ENCODE measurements at regions not wholly inside any gene's neighbourhood (a gene's known extent, or its start where the extent isn't known, plus 50 kb on each side); places are given as distances from the start of the nearest gene placed in this dataset.
A peak's percentile ranks its signal among the peaks of the same experiment; 100 is the strongest.

DNA sequence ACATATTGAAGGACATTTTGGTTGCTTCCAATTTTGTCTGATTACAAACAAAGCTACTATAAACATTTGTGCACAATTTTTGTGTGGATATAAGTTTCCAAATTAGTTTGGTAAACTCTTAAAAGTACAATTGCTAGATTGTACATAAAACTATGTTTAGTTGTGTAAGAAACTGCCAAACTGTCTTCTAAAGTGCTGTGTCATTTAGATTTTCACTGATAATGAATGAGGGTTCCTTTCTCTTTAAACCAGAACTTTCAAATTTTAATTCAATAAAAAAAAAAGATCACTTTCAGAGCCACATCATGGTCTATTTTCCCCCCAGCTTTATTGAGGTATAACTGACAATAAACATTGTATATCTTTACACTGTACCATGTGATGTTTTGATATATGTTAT is 74.0 kb upstream of the TRPC7 start:
- no peak for ATAC-seq
- TF ChIP-seq MYC (IDR thresholded peaks at IDR 0.05; ENCODE audit: borderline replicate concordance, low read length) (no peak), EP300 (IDR thresholded peaks at IDR 0.05) (no peak), CHD2 (IDR thresholded peaks at IDR 0.05; ENCODE audit: low read length, partially characterized antibody) (no peak), GATA3 (IDR thresholded peaks at IDR 0.05; ENCODE audit: borderline replicate concordance) (no peak), MAFK (IDR thresholded peaks at IDR 0.05; ENCODE audit: partially characterized antibody) (no peak), POLR2AphosphoS2 (conservative IDR thresholded peaks at IDR 0.05; ENCODE audit: low read length) (no peak), RAD21 (conservative IDR thresholded peaks at IDR 0.05 in 1 of 2, IDR thresholded peaks at IDR 0.05 in 1 of 2) (no peak), ZC3H11A (IDR thresholded peaks at IDR 0.05) (no peak)
- TF ChIP-seq, protein P1, sequence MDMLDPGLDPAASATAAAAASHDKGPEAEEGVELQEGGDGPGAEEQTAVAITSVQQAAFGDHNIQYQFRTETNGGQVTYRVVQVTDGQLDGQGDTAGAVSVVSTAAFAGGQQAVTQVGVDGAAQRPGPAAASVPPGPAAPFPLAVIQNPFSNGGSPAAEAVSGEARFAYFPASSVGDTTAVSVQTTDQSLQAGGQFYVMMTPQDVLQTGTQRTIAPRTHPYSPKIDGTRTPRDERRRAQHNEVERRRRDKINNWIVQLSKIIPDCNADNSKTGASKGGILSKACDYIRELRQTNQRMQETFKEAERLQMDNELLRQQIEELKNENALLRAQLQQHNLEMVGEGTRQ (IDR thresholded peaks at IDR 0.05), result no peak
- TF ChIP-seq, protein P2, sequence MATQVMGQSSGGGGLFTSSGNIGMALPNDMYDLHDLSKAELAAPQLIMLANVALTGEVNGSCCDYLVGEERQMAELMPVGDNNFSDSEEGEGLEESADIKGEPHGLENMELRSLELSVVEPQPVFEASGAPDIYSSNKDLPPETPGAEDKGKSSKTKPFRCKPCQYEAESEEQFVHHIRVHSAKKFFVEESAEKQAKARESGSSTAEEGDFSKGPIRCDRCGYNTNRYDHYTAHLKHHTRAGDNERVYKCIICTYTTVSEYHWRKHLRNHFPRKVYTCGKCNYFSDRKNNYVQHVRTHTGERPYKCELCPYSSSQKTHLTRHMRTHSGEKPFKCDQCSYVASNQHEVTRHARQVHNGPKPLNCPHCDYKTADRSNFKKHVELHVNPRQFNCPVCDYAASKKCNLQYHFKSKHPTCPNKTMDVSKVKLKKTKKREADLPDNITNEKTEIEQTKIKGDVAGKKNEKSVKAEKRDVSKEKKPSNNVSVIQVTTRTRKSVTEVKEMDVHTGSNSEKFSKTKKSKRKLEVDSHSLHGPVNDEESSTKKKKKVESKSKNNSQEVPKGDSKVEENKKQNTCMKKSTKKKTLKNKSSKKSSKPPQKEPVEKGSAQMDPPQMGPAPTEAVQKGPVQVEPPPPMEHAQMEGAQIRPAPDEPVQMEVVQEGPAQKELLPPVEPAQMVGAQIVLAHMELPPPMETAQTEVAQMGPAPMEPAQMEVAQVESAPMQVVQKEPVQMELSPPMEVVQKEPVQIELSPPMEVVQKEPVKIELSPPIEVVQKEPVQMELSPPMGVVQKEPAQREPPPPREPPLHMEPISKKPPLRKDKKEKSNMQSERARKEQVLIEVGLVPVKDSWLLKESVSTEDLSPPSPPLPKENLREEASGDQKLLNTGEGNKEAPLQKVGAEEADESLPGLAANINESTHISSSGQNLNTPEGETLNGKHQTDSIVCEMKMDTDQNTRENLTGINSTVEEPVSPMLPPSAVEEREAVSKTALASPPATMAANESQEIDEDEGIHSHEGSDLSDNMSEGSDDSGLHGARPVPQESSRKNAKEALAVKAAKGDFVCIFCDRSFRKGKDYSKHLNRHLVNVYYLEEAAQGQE (IDR thresholded peaks at IDR 0.05), result no peak
- TF ChIP-seq, protein P3, sequence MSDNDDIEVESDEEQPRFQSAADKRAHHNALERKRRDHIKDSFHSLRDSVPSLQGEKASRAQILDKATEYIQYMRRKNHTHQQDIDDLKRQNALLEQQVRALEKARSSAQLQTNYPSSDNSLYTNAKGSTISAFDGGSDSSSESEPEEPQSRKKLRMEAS (IDR thresholded peaks at IDR 0.05), result no peak
- Histone ChIP-seq H3K4me1 (no peaks in the 10 kb centered on the region), H3K27ac (no peak overlapping the region), H3K4me3 (no peak overlapping the region), H3K9me3 (peaks cover 7% of the 10 kb centered on the region; the same call in 2 of the 3 replicates), H3K4me2 (no peak overlapping the region)
- no peak for DNase-seq (ENCODE audit: low read depth in 1 of 2, low spot score in 1 of 2)
- ChIA-PET POLR2A (no interaction called here), CTCF (no interaction called here)
- no peak for FAIRE-seq

DNA sequence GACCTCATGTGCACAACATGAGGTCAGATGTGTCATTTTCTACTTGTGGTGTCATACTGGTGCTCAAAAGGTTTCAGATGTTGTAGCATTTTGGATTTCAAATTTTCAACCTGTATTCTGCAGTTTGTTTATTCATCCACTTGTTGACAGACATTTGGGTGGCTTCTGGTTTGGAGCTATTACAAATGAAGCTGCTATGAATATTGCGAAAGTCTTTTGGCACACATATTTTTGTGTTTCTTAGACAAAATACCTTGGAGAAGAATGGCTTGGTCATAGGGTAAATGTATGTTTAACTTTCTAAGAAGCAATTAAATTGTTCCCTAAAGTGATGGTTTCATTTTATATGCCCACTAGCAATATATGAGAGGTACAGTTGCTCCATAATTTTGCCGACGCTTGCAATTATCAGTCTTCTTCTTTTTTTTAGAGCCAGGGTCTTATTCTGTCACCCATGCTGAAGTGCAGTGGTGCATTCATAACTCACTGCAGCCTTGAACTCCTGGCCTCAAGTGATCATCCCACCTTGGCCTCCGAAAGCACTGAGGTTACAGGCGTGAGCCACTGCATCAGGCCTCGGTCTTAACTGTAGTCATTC is 70.7 kb upstream of the TRPC7 start:
- H3K4me3 ChIP-seq, result no peak overlapping the region
- H3K4me1 ChIP-seq, result no peaks in the 10 kb centered on the region
- no peak for FAIRE-seq
- 54% methylated on average over 6 of the region's 6 CpGs for WGBS (ENCODE audit: missing lambda C conversion rate)
- TF ChIP-seq RFX5 (IDR thresholded peaks at IDR 0.05), result no peak
- no peak for TF ChIP-seq TP53 (CRISPR knock-in tag; IDR thresholded peaks at IDR 0.05)
- TF ChIP-seq MAFK (IDR thresholded peaks at IDR 0.05; ENCODE audit: partially characterized antibody), result peak; percentile 64
- ATAC-seq, result no peak
- no peak for DNase-seq (ENCODE audit: low read depth in 1 of 2, low spot score in 1 of 2)
- H3K4me2 ChIP-seq, result no peak overlapping the region
- ChIA-PET CTCF (no interaction called here), POLR2A (no interaction called here)
- no peak overlapping the region for H3K27ac ChIP-seq
- H3K9me3 ChIP-seq, result no peaks in the 10 kb centered on the region

DNA sequence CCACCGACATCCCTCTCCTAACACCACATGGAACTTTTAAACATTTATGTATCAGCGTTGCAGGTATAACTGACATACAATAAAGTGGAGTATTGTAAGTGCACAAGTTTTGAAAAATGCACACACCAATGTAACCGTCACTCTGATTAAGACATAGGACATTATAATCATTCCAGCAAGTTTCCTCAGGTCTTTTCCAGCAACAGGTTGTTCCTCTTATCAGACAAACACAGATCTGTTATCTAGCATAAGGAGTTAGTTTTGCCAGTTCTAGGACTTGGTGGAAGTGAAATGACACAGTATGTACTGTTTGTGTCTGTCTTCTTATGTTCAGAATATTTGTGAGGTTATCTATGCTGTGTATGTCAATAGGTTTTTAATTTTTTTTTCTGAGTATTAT is 69.5 kb upstream of the TRPC7 start:
- Histone ChIP-seq H3K9me3 (no peaks in the 10 kb centered on the region), H3K4me3 (no peak overlapping the region), H3K4me2 (no peak overlapping the region), H3K4me1 (no peaks in the 10 kb centered on the region), H3K27ac (no peak overlapping the region)
- 12% methylated on average over 3 of the region's 3 CpGs for WGBS (ENCODE audit: missing lambda C conversion rate)
- no peak for FAIRE-seq
- ChIA-PET CTCF (no interaction called here), POLR2A (no interaction called here)
- no peak for TF ChIP-seq NR3C1 (IDR thresholded peaks at IDR 0.05)
- TF ChIP-seq NFE2L2 (conservative IDR thresholded peaks at IDR 0.05; ENCODE audit: low read length), result no peak
- no peak for TF ChIP-seq RFX5 (IDR thresholded peaks at IDR 0.05)
- TF ChIP-seq, protein P4, sequence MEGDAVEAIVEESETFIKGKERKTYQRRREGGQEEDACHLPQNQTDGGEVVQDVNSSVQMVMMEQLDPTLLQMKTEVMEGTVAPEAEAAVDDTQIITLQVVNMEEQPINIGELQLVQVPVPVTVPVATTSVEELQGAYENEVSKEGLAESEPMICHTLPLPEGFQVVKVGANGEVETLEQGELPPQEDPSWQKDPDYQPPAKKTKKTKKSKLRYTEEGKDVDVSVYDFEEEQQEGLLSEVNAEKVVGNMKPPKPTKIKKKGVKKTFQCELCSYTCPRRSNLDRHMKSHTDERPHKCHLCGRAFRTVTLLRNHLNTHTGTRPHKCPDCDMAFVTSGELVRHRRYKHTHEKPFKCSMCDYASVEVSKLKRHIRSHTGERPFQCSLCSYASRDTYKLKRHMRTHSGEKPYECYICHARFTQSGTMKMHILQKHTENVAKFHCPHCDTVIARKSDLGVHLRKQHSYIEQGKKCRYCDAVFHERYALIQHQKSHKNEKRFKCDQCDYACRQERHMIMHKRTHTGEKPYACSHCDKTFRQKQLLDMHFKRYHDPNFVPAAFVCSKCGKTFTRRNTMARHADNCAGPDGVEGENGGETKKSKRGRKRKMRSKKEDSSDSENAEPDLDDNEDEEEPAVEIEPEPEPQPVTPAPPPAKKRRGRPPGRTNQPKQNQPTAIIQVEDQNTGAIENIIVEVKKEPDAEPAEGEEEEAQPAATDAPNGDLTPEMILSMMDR (IDR thresholded peaks at IDR 0.05), result no peak
- TF ChIP-seq, protein P5, sequence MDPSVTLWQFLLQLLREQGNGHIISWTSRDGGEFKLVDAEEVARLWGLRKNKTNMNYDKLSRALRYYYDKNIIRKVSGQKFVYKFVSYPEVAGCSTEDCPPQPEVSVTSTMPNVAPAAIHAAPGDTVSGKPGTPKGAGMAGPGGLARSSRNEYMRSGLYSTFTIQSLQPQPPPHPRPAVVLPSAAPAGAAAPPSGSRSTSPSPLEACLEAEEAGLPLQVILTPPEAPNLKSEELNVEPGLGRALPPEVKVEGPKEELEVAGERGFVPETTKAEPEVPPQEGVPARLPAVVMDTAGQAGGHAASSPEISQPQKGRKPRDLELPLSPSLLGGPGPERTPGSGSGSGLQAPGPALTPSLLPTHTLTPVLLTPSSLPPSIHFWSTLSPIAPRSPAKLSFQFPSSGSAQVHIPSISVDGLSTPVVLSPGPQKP (IDR thresholded peaks at IDR 0.05; ENCODE audit: low read depth, low read length), result no peak
- TF ChIP-seq, protein P1 (IDR thresholded peaks at IDR 0.05), result no peak
- TF ChIP-seq ZFP36 (IDR thresholded peaks at IDR 0.05; ENCODE audit: borderline replicate concordance, partially characterized antibody), result no peak
- TF ChIP-seq, protein P6, sequence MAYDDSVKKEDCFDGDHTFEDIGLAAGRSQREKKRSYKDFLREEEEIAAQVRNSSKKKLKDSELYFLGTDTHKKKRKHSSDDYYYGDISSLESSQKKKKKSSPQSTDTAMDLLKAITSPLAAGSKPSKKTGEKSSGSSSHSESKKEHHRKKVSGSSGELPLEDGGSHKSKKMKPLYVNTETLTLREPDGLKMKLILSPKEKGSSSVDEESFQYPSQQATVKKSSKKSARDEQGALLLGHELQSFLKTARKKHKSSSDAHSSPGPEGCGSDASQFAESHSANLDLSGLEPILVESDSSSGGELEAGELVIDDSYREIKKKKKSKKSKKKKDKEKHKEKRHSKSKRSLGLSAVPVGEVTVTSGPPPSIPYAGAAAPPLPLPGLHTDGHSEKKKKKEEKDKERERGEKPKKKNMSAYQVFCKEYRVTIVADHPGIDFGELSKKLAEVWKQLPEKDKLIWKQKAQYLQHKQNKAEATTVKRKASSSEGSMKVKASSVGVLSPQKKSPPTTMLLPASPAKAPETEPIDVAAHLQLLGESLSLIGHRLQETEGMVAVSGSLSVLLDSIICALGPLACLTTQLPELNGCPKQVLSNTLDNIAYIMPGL (CRISPR knock-in tag; IDR thresholded peaks at IDR 0.05; ENCODE audit: borderline replicate concordance), result no peak
- no peak for TF ChIP-seq EHF (CRISPR knock-in tag; IDR thresholded peaks at IDR 0.05)
- TF ChIP-seq SREBF2 (IDR thresholded peaks at IDR 0.05), result no peak
- TF ChIP-seq TFCP2L1 (CRISPR knock-in tag; IDR thresholded peaks at IDR 0.05), result no peak
- no peak for TF ChIP-seq HDAC2 (IDR thresholded peaks at IDR 0.05)
- DNase-seq (ENCODE audit: low read depth in 1 of 2, low spot score in 1 of 2), result no peak
- ATAC-seq, result no peak

Data from A549 (cell line).